AG09309 (cell line): ENCODE measurements at regions not wholly inside any gene's neighbourhood (a gene's known extent, or its start where the extent isn't known, plus 50 kb on each side); places are given as distances from the start of the nearest gene placed in this dataset.

Source experiments
- DNase-seq: peaks from one replicate; pipeline ENCODE4 v3.0.0-alpha.2; 2010; ENCODE audit warnings: low read depth
- H3K4me3 ChIP-seq: 2 replicates; pipeline ENCODE4 v1.5.1; 2011; ENCODE audit warnings: mild to moderate bottlenecking, low read depth, low read length, moderate library complexity; ENCODE audit not compliant: control insufficient read depth
- CTCF ChIP-seq: IDR thresholded peaks from 2 replicates; pipeline ENCODE4 v1.5.1; 2011; ENCODE audit warnings: mild to moderate bottlenecking, low read depth, low read length, inconsistent platforms; ENCODE audit not compliant: insufficient read depth, control insufficient read depth; ENCODE audit errors: missing control alignments

- H3K4me3 ChIP-seq = no peak overlapping the region
- no peak for DNase-seq
- no peak for TF ChIP-seq CTCF
Measured at GRCh38 chr9:16103620-16104397, 551.0 kb downstream of the CCDC171 start.

GRCh38 chr9:16105168-16106020, 552.6 kb downstream of the CCDC171 start:
- H3K4me3 ChIP-seq = no peak overlapping the region
- no peak for DNase-seq
- TF ChIP-seq CTCF = no peak

- TF ChIP-seq CTCF = no peak
- no peak for DNase-seq
- H3K4me3 ChIP-seq = no peak overlapping the region
Measured at GRCh38 chr9:16106021-16106571, 553.3 kb downstream of the CCDC171 start.

GRCh38 chr9:16112116-16112515, 559.3 kb downstream of the CCDC171 start:
- no peak for TF ChIP-seq CTCF
- no peak for DNase-seq
- H3K4me3 ChIP-seq = no peak overlapping the region

- TF ChIP-seq CTCF = no peak
- no peak for DNase-seq
- H3K4me3 ChIP-seq = no peak overlapping the region
Measured at GRCh38 chr9:16115994-16116393, 563.2 kb downstream of the CCDC171 start.

- no peak for DNase-seq
- TF ChIP-seq CTCF = no peak
- H3K4me3 ChIP-seq = no peak overlapping the region
Measured at GRCh38 chr9:16118043-16118442, 565.2 kb downstream of the CCDC171 start.
